ENCODE measurements at regions not wholly inside any gene's neighbourhood (a gene's known extent, or its start where the extent isn't known, plus 50 kb on each side); places are given as distances from the start of the nearest gene placed in this dataset.

DNA sequence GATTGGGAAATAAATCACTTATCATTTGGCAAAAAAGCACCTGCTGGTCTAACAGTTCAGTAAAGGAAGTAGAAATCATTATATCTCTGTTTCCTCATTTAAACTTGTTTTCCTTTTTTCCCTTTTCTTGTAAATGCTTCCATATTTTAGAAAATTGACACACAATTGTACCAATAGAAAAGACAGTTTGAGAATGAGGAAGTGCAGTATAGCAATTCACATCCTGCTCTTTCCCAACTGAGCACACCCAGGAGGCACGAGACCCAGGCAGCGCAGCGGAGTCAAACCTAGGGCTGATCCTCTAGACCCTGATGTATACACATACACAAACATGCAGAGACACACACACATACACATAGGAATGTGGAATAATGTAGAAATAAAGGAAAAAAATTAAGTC lies 74.8 kb upstream of the PACRGL start:
- BruUV-seq (replicated peaks), result no TSS peak
- TF ChIP-seq, protein P1, sequence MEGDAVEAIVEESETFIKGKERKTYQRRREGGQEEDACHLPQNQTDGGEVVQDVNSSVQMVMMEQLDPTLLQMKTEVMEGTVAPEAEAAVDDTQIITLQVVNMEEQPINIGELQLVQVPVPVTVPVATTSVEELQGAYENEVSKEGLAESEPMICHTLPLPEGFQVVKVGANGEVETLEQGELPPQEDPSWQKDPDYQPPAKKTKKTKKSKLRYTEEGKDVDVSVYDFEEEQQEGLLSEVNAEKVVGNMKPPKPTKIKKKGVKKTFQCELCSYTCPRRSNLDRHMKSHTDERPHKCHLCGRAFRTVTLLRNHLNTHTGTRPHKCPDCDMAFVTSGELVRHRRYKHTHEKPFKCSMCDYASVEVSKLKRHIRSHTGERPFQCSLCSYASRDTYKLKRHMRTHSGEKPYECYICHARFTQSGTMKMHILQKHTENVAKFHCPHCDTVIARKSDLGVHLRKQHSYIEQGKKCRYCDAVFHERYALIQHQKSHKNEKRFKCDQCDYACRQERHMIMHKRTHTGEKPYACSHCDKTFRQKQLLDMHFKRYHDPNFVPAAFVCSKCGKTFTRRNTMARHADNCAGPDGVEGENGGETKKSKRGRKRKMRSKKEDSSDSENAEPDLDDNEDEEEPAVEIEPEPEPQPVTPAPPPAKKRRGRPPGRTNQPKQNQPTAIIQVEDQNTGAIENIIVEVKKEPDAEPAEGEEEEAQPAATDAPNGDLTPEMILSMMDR (IDR thresholded peaks at IDR 0.05; ENCODE audit: unreplicated experiment), result no peak
- intact Hi-C loops (cut with micrococcal nuclease), result no loop called here
- peaks cover 19% of the 10 kb centered on the region for H3K4me1 Mint-ChIP-seq (ENCODE audit: insufficient read depth, unreplicated experiment)
- peak overlapping the region; percentile 7 for H3K27ac Mint-ChIP-seq (ENCODE audit: low read depth, unreplicated experiment)
- ChIA-PET CTCF (interaction anchor here (0.5 kb wide), 1 partner anchor 557 kb away, joined by 3 read pairs; no protein-coding TSS in a partner anchor), POLR2A (interaction anchor here (0.6 to 1.1 kb wide), 3 partner anchors 9 to 74 kb away, joined by 3 to 4 read pairs (median 4); no protein-coding TSS in a partner anchor)
- no peak overlapping the region for H3K4me3 Mint-ChIP-seq (ENCODE audit: unreplicated experiment)
- H3K9me3 Mint-ChIP-seq (ENCODE audit: unreplicated experiment), result no peaks in the 10 kb centered on the region
- H3K27me3 Mint-ChIP-seq (ENCODE audit: insufficient read depth, unreplicated experiment), result no peaks in the 10 kb centered on the region
- DNase-seq (ENCODE audit: unreplicated experiment), result no peak
- H3K36me3 Mint-ChIP-seq (ENCODE audit: insufficient read depth, unreplicated experiment), result no peaks in the 10 kb centered on the region

DNA sequence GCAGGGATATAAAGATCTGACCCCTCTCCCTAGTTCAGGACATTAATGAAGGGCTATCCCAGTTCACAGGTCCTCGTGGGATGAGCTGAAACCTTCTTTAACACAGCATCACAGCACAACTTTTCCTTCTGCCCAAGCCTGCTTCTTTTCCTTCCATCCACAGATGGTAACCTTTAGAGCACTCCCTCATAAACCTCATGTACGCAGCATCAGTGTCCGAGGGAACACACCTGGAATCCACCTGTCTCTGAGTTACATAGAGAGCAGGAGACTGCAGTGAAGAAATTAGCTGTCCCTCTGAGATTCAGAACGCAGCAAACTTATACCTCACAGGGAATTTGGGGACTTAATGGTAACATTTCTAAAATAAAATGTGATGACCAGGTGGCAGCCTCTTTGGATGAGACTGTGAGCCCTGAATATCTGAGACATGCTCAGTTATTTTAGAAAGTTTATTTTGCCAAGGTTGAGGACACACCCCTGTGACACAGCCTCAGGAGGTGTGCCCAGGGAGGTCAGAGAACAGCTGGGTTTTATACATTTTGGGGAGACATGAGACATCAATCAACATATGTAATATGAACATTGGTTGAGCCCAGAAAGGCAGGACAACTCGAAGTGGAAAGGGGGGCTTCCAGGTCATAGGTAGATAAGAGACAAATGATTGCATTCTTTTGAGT lies 73.8 kb upstream of the PACRGL start:
- no peaks in the 10 kb centered on the region for H3K36me3 Mint-ChIP-seq (ENCODE audit: insufficient read depth, unreplicated experiment)
- TF ChIP-seq, protein P1 (IDR thresholded peaks at IDR 0.05; ENCODE audit: unreplicated experiment), result no peak
- H3K4me3 Mint-ChIP-seq (ENCODE audit: unreplicated experiment), result no peak overlapping the region
- intact Hi-C loops (cut with micrococcal nuclease), result no loop called here
- no peaks in the 10 kb centered on the region for H3K27me3 Mint-ChIP-seq (ENCODE audit: insufficient read depth, unreplicated experiment)
- no peak for DNase-seq (ENCODE audit: unreplicated experiment)
- peak overlapping the region; percentile 40 for H3K27ac Mint-ChIP-seq (ENCODE audit: low read depth, unreplicated experiment)
- no peaks in the 10 kb centered on the region for H3K9me3 Mint-ChIP-seq (ENCODE audit: unreplicated experiment)
- ChIA-PET POLR2A (interaction anchor here (0.7 kb wide), 1 partner anchor 10 kb away, joined by 3 read pairs; no protein-coding TSS in a partner anchor), CTCF (interaction anchor here (0.6 kb wide), 1 partner anchor 56 kb away, joined by 3 read pairs; no protein-coding TSS in a partner anchor)
- H3K4me1 Mint-ChIP-seq (ENCODE audit: insufficient read depth, unreplicated experiment), result peaks cover 19% of the 10 kb centered on the region
- BruUV-seq (replicated peaks), result no TSS peak

DNA sequence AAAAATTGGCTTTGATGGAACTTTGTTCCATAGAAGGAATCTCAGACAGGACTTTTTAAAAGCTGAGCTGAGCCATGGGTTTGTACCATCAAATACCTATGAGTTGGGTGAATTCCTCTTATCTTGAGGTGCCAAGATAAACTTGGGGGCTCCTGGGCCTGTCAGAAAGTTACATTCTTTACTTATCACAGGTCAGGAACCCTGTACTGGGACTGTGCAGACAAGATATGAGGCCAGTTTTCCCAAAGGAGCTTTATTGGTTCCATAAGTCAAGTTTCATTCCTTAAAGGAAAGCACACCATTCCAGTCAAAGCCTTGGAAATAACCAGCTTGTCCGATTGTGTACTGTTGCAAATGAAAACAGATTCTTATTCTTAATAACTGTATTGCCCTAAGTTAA lies 72.4 kb upstream of the PACRGL start:
- Mint-ChIP-seq H3K36me3 (ENCODE audit: insufficient read depth, unreplicated experiment) (no peaks in the 10 kb centered on the region), H3K4me3 (ENCODE audit: unreplicated experiment) (no peak overlapping the region), H3K27me3 (ENCODE audit: insufficient read depth, unreplicated experiment) (no peaks in the 10 kb centered on the region), H3K27ac (ENCODE audit: low read depth, unreplicated experiment) (no peak overlapping the region), H3K9me3 (ENCODE audit: unreplicated experiment) (no peaks in the 10 kb centered on the region), H3K4me1 (ENCODE audit: insufficient read depth, unreplicated experiment) (peaks cover 19% of the 10 kb centered on the region)
- no peak for DNase-seq (ENCODE audit: unreplicated experiment)
- no TSS peak for BruUV-seq (replicated peaks)
- TF ChIP-seq, protein P1 (IDR thresholded peaks at IDR 0.05; ENCODE audit: unreplicated experiment), result no peak
- CTCF ChIA-PET, result interaction anchor here (1.1 kb wide), 1 partner anchor 84 kb away, joined by 3 read pairs; no protein-coding TSS in a partner anchor
- POLR2A ChIA-PET, result no interaction called here
- intact Hi-C loops (cut with micrococcal nuclease), result no loop called here

DNA sequence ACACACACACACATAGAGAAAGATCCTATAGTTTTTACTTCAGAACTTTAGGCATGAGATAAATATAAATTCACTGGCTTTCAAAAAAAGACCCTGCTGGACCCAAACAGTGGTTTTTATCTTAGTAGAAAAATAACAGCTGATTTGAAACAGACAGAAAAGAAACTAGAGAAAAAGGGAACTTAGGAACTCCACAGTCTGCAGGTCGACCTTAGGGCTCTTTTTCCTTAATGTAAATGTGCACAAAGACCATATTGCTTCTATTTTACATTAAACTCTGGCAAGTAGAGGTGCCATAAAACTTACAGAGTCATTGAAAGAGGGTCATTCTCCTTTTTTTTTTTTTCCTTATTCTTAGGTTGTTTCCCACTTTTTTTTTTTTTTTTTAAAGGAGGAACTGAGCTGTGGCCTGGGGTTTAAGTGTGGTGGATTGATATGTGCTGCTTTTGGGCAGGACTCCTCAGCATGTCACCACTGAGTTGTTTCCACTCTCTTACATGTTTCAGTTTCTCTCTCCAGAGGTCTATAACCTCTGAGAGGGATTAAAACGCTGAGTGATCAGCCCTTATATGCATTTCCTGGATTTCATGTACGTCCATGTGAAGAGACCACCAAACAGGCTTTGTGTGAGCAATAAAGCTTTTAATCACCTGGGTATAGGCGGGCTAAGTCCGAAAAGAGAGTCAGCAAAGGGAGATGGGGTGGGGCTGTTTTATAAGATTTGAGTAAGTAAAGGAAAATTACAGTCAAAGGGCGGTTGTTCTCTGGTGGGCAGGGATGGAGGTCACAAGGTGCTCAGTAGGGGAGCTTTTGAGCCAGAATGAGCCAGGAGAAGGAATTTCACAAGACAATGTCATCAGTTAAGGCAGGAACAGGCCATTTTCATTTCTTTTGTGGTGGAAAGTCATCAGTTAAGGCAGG lies 70.8 kb upstream of the PACRGL start:
- Mint-ChIP-seq H3K36me3 (ENCODE audit: insufficient read depth, unreplicated experiment) (no peaks in the 10 kb centered on the region), H3K4me3 (ENCODE audit: unreplicated experiment) (no peak overlapping the region), H3K27ac (ENCODE audit: low read depth, unreplicated experiment) (no peak overlapping the region), H3K4me1 (ENCODE audit: insufficient read depth, unreplicated experiment) (peaks cover 19% of the 10 kb centered on the region), H3K27me3 (ENCODE audit: insufficient read depth, unreplicated experiment) (no peaks in the 10 kb centered on the region), H3K9me3 (ENCODE audit: unreplicated experiment) (no peaks in the 10 kb centered on the region)
- ChIA-PET POLR2A (no interaction called here), CTCF (no interaction called here)
- no TSS peak for BruUV-seq (replicated peaks)
- TF ChIP-seq, protein P1 (IDR thresholded peaks at IDR 0.05; ENCODE audit: unreplicated experiment), result no peak
- intact Hi-C loops (cut with micrococcal nuclease), result no loop called here
- no peak for DNase-seq (ENCODE audit: unreplicated experiment)
